HFFc6 (cell line): ENCODE measurements at regions not wholly inside any gene's neighbourhood (a gene's known extent, or its start where the extent isn't known, plus 50 kb on each side); places are given as distances from the start of the nearest gene placed in this dataset.

Experiments
- DNase-seq: peaks from one replicate; pipeline ENCODE4 v3.0.0-alpha.2; 2018
- H3K27ac Mint-ChIP-seq: 2 replicates; pipeline ENCODE4 v1.8.0; 2020; ENCODE audit warnings: mild to moderate bottlenecking, mixed read lengths
- H3K27me3 Mint-ChIP-seq: 2 replicates; pipeline ENCODE4 v1.8.0; 2021; ENCODE audit warnings: mild to moderate bottlenecking, moderate library complexity, mixed read lengths; ENCODE audit not compliant: insufficient read depth
- H3K36me3 Mint-ChIP-seq: 2 replicates; pipeline ENCODE4 v1.8.0; 2021; ENCODE audit warnings: low read depth, mixed read lengths
- H3K4me1 Mint-ChIP-seq: 2 replicates; pipeline ENCODE4 v1.8.0; 2020; ENCODE audit warnings: low read depth, mixed read lengths
- H3K4me3 Mint-ChIP-seq: 2 replicates; pipeline ENCODE4 v1.8.0; 2020; ENCODE audit warnings: mild to moderate bottlenecking, moderate library complexity, mixed read lengths
- H3K9me3 Mint-ChIP-seq: 2 replicates; pipeline ENCODE4 v1.8.0; 2020; ENCODE audit warnings: mild to moderate bottlenecking, mixed read lengths
- CTCF ChIP-seq: fragments of 200-600 bp; sonication (generic); IDR thresholded peaks from 2 replicates; pipeline ENCODE4 v1.5.0; 2021; ENCODE audit warnings: antibody characterized with exemption, mild to moderate bottlenecking

GRCh38 chr4:152156442-152156841 lies 379.4 kb downstream of the FBXW7 start:
- H3K36me3 Mint-ChIP-seq, result no peaks in the 10 kb centered on the region
- H3K4me3 Mint-ChIP-seq, result no peak overlapping the region; the same call in 1 of the 2 replicates
- DNase-seq, result peak; percentile 7
- no peak for TF ChIP-seq CTCF
- no peak overlapping the region for H3K27ac Mint-ChIP-seq
- peaks cover 14% of the 10 kb centered on the region for H3K27me3 Mint-ChIP-seq
- no peaks in the 10 kb centered on the region for H3K9me3 Mint-ChIP-seq
- H3K4me1 Mint-ChIP-seq, result peaks cover 12% of the 10 kb centered on the region

DNA sequence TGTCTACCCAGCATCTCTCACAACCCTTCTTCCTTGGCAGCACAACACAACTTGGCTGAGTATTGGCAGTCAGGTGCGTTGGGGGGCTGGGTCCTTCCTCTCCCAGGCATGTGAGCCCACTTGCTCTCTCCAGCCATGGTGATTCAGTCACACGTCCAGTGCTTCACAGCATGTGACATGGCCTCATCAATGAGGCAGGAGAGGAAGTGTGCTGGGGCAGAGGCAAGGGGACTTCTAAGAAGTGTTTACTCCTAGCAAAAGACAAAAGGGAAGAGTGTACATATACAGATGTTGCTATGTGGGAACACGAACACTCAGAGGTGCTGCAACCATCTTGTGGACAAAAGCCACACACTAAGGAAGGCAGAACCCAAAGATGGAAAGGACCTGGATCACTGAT lies 380.8 kb downstream of the FBXW7 start:
- H3K4me1 Mint-ChIP-seq, result peaks cover 6% of the 10 kb centered on the region; the same call in 1 of the 2 replicates
- no peak for DNase-seq
- peaks cover 19% of the 10 kb centered on the region for H3K27me3 Mint-ChIP-seq

GRCh38 chr4:152154433-152154832 lies 381.5 kb downstream of the FBXW7 start:
- peaks cover 20% of the 10 kb centered on the region for H3K27me3 Mint-ChIP-seq
- H3K4me3 Mint-ChIP-seq, result no peak overlapping the region
- no peaks in the 10 kb centered on the region for H3K9me3 Mint-ChIP-seq
- H3K36me3 Mint-ChIP-seq, result no peaks in the 10 kb centered on the region
- TF ChIP-seq CTCF, result no peak
- DNase-seq, result no peak
- H3K4me1 Mint-ChIP-seq, result peaks cover 6% of the 10 kb centered on the region; the same call in 1 of the 2 replicates
- H3K27ac Mint-ChIP-seq, result no peak overlapping the region

More for the DNA sequence above, 380.8 kb downstream of the FBXW7 start:
- Mint-ChIP-seq H3K36me3 (no peaks in the 10 kb centered on the region), H3K9me3 (no peaks in the 10 kb centered on the region), H3K4me3 (no peak overlapping the region), H3K27ac (no peak overlapping the region)
- no peak for TF ChIP-seq CTCF

DNA sequence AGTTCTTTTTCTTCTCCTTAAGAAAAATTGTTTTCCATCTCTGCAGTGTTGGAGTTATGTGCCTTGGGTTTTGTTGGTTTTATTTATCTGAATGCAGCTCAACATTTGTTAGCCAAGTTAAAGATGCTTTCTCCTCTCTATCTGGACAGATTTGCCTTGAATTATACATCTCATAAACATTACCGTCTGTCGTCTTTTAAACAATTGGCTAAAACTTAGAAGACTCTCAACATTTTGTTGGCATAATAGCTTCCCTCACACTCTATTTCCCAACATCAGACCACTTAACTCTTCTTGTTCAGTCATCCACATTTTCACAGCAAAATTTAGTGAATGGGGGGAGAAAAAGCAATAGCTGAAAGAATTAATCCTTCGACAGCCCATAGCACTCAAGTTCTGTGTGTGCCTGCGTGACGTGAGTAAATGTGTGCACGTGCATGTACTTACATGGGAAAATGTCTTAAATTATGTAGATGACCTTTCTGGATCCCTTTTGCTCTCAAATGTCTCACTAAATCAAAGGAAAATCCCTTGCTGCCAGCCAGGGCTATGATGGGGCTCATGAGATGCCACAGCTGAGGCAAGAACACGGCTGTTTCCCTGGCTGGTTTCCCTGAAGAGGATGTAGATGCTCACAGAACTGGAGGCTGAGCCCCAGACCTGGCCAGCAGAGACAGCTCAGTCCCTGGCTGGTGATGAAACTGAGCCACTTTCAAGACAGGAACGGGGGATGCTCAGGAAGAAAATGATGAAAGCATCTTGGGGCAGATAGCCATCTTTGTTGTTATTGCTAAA lies 382.2 kb downstream of the FBXW7 start:
- H3K36me3 Mint-ChIP-seq, result no peaks in the 10 kb centered on the region
- no peak overlapping the region for H3K27ac Mint-ChIP-seq
- no peaks in the 10 kb centered on the region for H3K9me3 Mint-ChIP-seq
- H3K27me3 Mint-ChIP-seq, result peaks cover 18% of the 10 kb centered on the region
- TF ChIP-seq CTCF, result no peak
- H3K4me3 Mint-ChIP-seq, result no peak overlapping the region
- DNase-seq, result no peak
- peaks cover 6% of the 10 kb centered on the region; the same call in 1 of the 2 replicates for H3K4me1 Mint-ChIP-seq

- no peaks in the 10 kb centered on the region for H3K4me1 Mint-ChIP-seq
- peaks cover 19% of the 10 kb centered on the region for H3K9me3 Mint-ChIP-seq
- no peak overlapping the region for H3K4me3 Mint-ChIP-seq
- DNase-seq, result no peak
- TF ChIP-seq CTCF, result no peak
- H3K27ac Mint-ChIP-seq, result no peak overlapping the region
- peaks cover 9% of the 10 kb centered on the region; the same call in 1 of the 2 replicates for H3K36me3 Mint-ChIP-seq
- H3K27me3 Mint-ChIP-seq, result peaks cover 19% of the 10 kb centered on the region
These were observed 385.7 kb downstream of the FBXW7 start for GRCh38 chr4:152150214-152150613.
